Heart left ventricle (tissue), 16 donors: ENCODE measurements at regions not wholly inside any gene's neighbourhood (a gene's known extent, or its start where the extent isn't known, plus 50 kb on each side); places are given as distances from the start of the nearest gene placed in this dataset.
A peak's percentile ranks its signal among the peaks of the same experiment; 100 is the strongest.

Source experiments
- ATAC-seq, 4 donors: fragments of 200-7000 bp; cut with Tn5 transposase; one replicate each; pipeline ENCODE4 v1.9.1; 2020 to 2022; ENCODE audit warnings: moderate library complexity in 4 of 4, mild to moderate bottlenecking in 3 of 4, moderate number of reproducible peaks in 1 of 4
- DNase-seq, 5 donors: peaks; one replicate each; pipeline ENCODE4 v3.0.0-alpha.2; 2020
- H3K27ac ChIP-seq, 12 donors: fragments of 200-600 bp; sonication (generic) in 4 of 12; one replicate each; pipeline versions ENCODE4 v1.5.0 to v1.8.0; 2016 to 2022; ENCODE audit warnings: mild to moderate bottlenecking in 2 of 12
- H3K27me3 ChIP-seq, 9 donors: fragments of 200-600 bp; sonication (generic) in 2 of 9; one replicate each; pipeline versions ENCODE4 v1.5.1 to v1.8.0; 2016 to 2022; ENCODE audit warnings: mild to moderate bottlenecking in 3 of 9
- H3K36me3 ChIP-seq, 9 donors: fragments of 200-600 bp; sonication (generic) in 2 of 9; one replicate each; pipeline versions ENCODE4 v1.5.0 to v1.8.0; 2018 to 2022; ENCODE audit warnings: mild to moderate bottlenecking in 2 of 9
- H3K4me1 ChIP-seq, 12 donors: fragments of 200-600 bp; sonication (generic) in 4 of 12; one replicate each; pipeline versions ENCODE4 v1.5.0 to v1.8.0; 2016 to 2022; ENCODE audit warnings: mild to moderate bottlenecking in 3 of 12
- H3K4me3 ChIP-seq, 12 donors: fragments of 200-600 bp; sonication (generic) in 4 of 12; one replicate each; pipeline versions ENCODE4 v1.5.0 to v1.8.0; 2017 to 2022; ENCODE audit warnings: mild to moderate bottlenecking in 9 of 12, moderate library complexity in 4 of 12
- H3K9me3 ChIP-seq, 12 donors: fragments of 200-600 bp; sonication (generic) in 4 of 12; one replicate each; pipeline versions ENCODE4 v1.5.0 to v1.8.0; 2016 to 2022; ENCODE audit warnings: mild to moderate bottlenecking in 1 of 12
- POLR2A ChIP-seq, 2 donors: fragments of 450-650 bp; IDR thresholded peaks; one replicate each; pipeline ENCODE4 v1.6.1; 2017; ENCODE audit warnings: antibody characterized with exemption in 2 of 2, mild to moderate bottlenecking in 2 of 2, moderate library complexity in 2 of 2
- WGBS, 4 donors: extraction: QIAGEN DNeasy Blood & Tissue Kit in 2 of 4; methylation state at CpG; one replicate each; pipeline versions ENCODE4 v1.1.5 to v1.1.7; 2013 to 2018; 5-methylcytosine and 5-hydroxymethylcytosine counted together
- intact Hi-C, 10 donors: fragments of 100-400 bp; cut with DNase I; formaldehyde crosslinking; loops; one replicate each; pipeline versions ENCODE4 v1.11.1 to v1.14.2; 2022
- TF ChIP-seq, protein P1 (sequence below), 12 donors: fragments of 200-600 bp; sonication (generic) in 4 of 12; IDR thresholded peaks; one replicate each; pipeline versions ENCODE4 v1.5.0 to v1.8.0; 2018 to 2022; ENCODE audit warnings: antibody characterized with exemption in 12 of 12, mild to moderate bottlenecking in 5 of 12
- donor health status: ischemic (EF 13 %, LVEDD 7.1; RV severe dilation, severe dysfunction).
- donor health status: healthy with polysubstance abuse.
- donor health status: DM: no; HTN: yes; CAD: no.
- donor health status: DM: no; HTN: no; CAD: no.
- donor health status: ischemic (EF 25% LVEDD 6.9; RV normal size, moderate dysfunction).
- donor health status: ischemic (EF 25% LVEDD 5.7; RV mildly dilated, moderate dysfunction).
- donor health status: healthy.
- donor health status: DM: yes; HTN: yes; CAD: no.
- donor health status: ischemic (EF 35%, LVEDD 5.7; RV mildly dilated, moderate dysfunction).
- donor health status: nonischemic (EF 11% LVEDD 7.7; RV severe dilation, severe dysfunction).
- donor health status: DM: yes; HTN: yes; CAD: no.
- donor health status: PGD.
- donor health status: ischemic (EF 29% LVEDD 5.4; RV normal size, mild dysfunction).
- donor health status: nonischemic (EF 23%, LVEDD 6.1; RV moderate dilation, normal function).

DNA sequence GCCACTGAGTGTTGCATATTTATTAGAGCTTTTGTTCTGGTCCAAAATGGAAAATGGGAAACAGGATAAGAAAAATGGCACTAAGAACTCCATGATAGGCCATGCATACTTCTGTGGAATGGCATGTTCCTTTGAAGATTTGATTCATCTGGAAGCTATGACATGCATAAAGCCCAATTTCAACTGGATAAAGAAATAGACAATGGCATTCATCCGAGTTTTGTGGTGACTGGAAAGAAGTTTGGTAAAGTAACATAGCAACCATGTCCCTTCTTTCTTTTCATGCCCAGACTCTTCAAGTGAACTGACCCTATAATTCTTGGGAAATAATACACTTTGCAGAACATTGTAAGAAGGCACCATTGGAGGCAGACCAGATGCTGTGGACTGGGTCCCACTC, 368.4 kb upstream of the IL12A start:
- ATAC-seq (no peak), DNase-seq (no peak)
- H3K27ac ChIP-seq, result no peak overlapping the region
- intact Hi-C loops, result loop anchor here in 1 of 10 donors (5.0 kb wide), 1 partner anchor 147 kb away; no protein-coding TSS in a partner anchor
- no peaks in the 10 kb centered on the region for H3K9me3 ChIP-seq
- no peak overlapping the region for H3K4me3 ChIP-seq
- H3K27me3 ChIP-seq, result no peaks in the 10 kb centered on the region
- H3K36me3 ChIP-seq, result no peaks in the 10 kb centered on the region
- H3K4me1 ChIP-seq, result peaks cover 0 to 18% (median 5%) of the 10 kb centered on the region in 12 donors
- TF ChIP-seq, protein P1, sequence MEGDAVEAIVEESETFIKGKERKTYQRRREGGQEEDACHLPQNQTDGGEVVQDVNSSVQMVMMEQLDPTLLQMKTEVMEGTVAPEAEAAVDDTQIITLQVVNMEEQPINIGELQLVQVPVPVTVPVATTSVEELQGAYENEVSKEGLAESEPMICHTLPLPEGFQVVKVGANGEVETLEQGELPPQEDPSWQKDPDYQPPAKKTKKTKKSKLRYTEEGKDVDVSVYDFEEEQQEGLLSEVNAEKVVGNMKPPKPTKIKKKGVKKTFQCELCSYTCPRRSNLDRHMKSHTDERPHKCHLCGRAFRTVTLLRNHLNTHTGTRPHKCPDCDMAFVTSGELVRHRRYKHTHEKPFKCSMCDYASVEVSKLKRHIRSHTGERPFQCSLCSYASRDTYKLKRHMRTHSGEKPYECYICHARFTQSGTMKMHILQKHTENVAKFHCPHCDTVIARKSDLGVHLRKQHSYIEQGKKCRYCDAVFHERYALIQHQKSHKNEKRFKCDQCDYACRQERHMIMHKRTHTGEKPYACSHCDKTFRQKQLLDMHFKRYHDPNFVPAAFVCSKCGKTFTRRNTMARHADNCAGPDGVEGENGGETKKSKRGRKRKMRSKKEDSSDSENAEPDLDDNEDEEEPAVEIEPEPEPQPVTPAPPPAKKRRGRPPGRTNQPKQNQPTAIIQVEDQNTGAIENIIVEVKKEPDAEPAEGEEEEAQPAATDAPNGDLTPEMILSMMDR (IDR thresholded peaks at IDR 0.05), result no peak
- no peak for TF ChIP-seq POLR2A (IDR thresholded peaks at IDR 0.05)
- WGBS, 4 donors, result 73 to 93% (median 89%) methylated on average over 1 of the region's 1 CpG

DNA sequence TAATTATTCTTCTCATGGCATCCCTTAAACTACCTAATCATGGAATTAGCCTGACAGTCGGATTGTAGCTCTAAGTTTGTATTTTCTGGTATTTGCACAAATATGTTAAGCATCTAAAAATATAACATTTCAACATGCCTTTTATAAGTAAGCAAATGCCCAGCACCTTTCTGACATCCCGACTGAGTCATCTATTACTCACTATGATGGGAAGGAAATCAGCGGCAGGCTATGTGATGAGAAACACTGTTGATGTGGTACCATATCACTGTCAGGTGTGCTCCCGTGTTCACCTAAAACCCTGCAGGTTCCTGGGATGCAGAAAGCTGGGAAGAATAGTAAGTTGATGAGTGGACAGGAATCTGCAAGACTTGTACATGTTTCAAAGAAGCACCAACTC, 367.8 kb upstream of the IL12A start:
- H3K4me3 ChIP-seq, result no peak overlapping the region
- 82 to 87% (median 84%) methylated on average over 4 of the region's 4 CpGs for WGBS, 4 donors
- no peak for TF ChIP-seq POLR2A (IDR thresholded peaks at IDR 0.05)
- TF ChIP-seq, protein P1 (IDR thresholded peaks at IDR 0.05), result no peak
- ATAC-seq (no peak), DNase-seq (no peak)
- H3K4me1 ChIP-seq, result peaks cover 0 to 18% (median 5%) of the 10 kb centered on the region in 12 donors
- H3K27ac ChIP-seq, result peak overlapping the region in 1 of 12 donors; percentile 74
- no peaks in the 10 kb centered on the region for H3K9me3 ChIP-seq
- H3K27me3 ChIP-seq, result no peaks in the 10 kb centered on the region
- H3K36me3 ChIP-seq, result no peaks in the 10 kb centered on the region
- intact Hi-C loops, result loop anchor here in 1 of 10 donors (5.0 kb wide), 1 partner anchor 146 kb away; no protein-coding TSS in a partner anchor

DNA sequence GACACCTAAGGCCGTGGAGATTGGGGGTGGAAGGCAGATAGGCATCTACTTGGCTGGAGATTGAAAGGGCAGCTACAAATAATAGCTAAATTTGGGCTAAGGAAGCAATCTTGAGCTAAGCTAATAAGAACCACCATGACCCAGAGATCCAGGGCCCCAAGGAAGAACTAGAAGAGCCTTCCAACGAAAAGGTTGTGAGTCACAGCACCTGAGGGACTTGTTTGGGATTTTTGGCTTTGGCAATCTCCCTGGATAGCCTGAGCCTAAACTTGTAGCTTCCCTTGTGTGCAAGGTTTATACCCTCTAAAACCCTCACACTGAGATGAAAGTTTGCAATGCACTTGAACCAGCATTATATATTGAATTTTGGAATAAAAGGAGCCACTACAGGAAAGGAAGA, 364.0 kb upstream of the IL12A start:
- no peaks in the 10 kb centered on the region for H3K9me3 ChIP-seq
- H3K4me1 ChIP-seq, result peaks cover 0 to 14% (median 4%) of the 10 kb centered on the region in 12 donors
- ATAC-seq (no peak), DNase-seq (no peak)
- no peak overlapping the region for H3K27ac ChIP-seq
- no peak for TF ChIP-seq POLR2A (IDR thresholded peaks at IDR 0.05)
- TF ChIP-seq, protein P1 (IDR thresholded peaks at IDR 0.05), result no peak
- H3K36me3 ChIP-seq, result no peaks in the 10 kb centered on the region
- intact Hi-C loops, result loop anchor here in 1 of 10 donors (5.0 kb wide), 1 partner anchor 143 kb away; no protein-coding TSS in a partner anchor
- H3K27me3 ChIP-seq, result no peaks in the 10 kb centered on the region
- WGBS, 4 donors, result 82 to 86% (median 84%) methylated on average over 2 of the region's 2 CpGs
- H3K4me3 ChIP-seq, result no peak overlapping the region

DNA sequence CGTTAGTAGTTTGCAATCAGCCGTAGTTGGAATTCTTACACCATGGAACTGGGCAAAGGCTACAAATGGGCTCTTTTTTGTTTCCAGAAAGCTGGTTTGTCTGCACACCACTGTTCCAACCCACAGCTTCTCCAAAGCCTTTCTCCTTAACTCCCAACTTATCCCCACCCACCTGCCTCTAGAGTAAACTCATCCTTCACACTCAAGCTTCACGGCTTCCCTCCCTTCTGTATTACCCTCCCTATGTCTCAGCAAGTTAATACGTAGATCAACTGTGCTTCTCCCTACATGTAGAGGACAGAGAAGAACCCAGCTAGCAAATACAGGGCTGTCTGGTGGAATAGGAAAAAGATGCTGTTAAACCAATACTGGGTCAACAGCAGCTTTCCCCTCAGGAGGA, 363.0 kb upstream of the IL12A start:
- TF ChIP-seq, protein P1 (IDR thresholded peaks at IDR 0.05), result no peak
- TF ChIP-seq POLR2A (IDR thresholded peaks at IDR 0.05), result no peak
- Histone ChIP-seq H3K4me1 (peaks cover 0 to 9% (median 1%) of the 10 kb centered on the region in 12 donors), H3K9me3 (no peaks in the 10 kb centered on the region), H3K4me3 (no peak overlapping the region), H3K27me3 (no peaks in the 10 kb centered on the region), H3K27ac (no peak overlapping the region), H3K36me3 (no peaks in the 10 kb centered on the region)
- no peak for DNase-seq
- ATAC-seq, result no peak
- 91 to 98% (median 93%) methylated on average over 4 of the region's 4 CpGs for WGBS, 4 donors
- intact Hi-C loops, result no loop called here
